Endodermal cell (in vitro differentiated cells): ENCODE measurements at regions not wholly inside any gene's neighbourhood (a gene's known extent, or its start where the extent isn't known, plus 50 kb on each side); places are given as distances from the start of the nearest gene placed in this dataset.

Source experiments
- DNase-seq: peaks from one replicate; pipeline ENCODE4 v3.0.0-alpha.2; 2017
- H3K27ac ChIP-seq: 2 replicates; pipeline ENCODE4 v1.5.1; 2013; ENCODE audit warnings: mild to moderate bottlenecking, low read depth, low read length, moderate library complexity
- H3K27me3 ChIP-seq: 2 replicates; pipeline ENCODE4 v1.6.1; 2013; ENCODE audit warnings: mild to moderate bottlenecking, low read length, moderate library complexity; ENCODE audit not compliant: insufficient read depth, control insufficient read depth, poor library complexity, severe bottlenecking
- H3K36me3 ChIP-seq: 2 replicates; pipeline ENCODE4 v1.7.0; 2013; ENCODE audit warnings: mild to moderate bottlenecking, low read length, moderate library complexity; ENCODE audit not compliant: control insufficient read depth, insufficient read depth
- H3K4me1 ChIP-seq: one replicate; pipeline ENCODE4 v1.7.0; 2013; ENCODE audit warnings: low read length; ENCODE audit not compliant: control insufficient read depth, insufficient read depth
- H3K4me3 ChIP-seq: 2 replicates; pipeline ENCODE4 v1.5.1; 2013; ENCODE audit warnings: mild to moderate bottlenecking, low read length, moderate library complexity
- H3K9ac ChIP-seq: 2 replicates; pipeline ENCODE4 v1.6.1; 2013; ENCODE audit warnings: mild to moderate bottlenecking, low read length, moderate library complexity; ENCODE audit not compliant: poor library complexity, severe bottlenecking; ENCODE audit errors: extremely low read depth
- H3K9me3 ChIP-seq: 2 replicates; pipeline ENCODE4 v1.6.1; 2013; ENCODE audit warnings: mild to moderate bottlenecking, low read length, moderate library complexity; ENCODE audit not compliant: control insufficient read depth
- H3K27ac Mint-ChIP-seq: 2 replicates; pipeline ENCODE4 v1.8.0; 2020; ENCODE audit warnings: mixed read lengths
- H3K27me3 Mint-ChIP-seq: 2 replicates; pipeline ENCODE4 v1.8.0; 2021; ENCODE audit warnings: mild to moderate bottlenecking, mixed read lengths; ENCODE audit not compliant: insufficient read depth
- H3K36me3 Mint-ChIP-seq: 2 replicates; pipeline ENCODE4 v1.8.0; 2020; ENCODE audit warnings: low read depth, mixed read lengths
- H3K4me1 Mint-ChIP-seq: 2 replicates; pipeline ENCODE4 v1.8.0; 2020; ENCODE audit warnings: mixed read lengths
- H3K4me3 Mint-ChIP-seq: 2 replicates; pipeline ENCODE4 v1.8.0; 2020; ENCODE audit warnings: mild to moderate bottlenecking, moderate library complexity, mixed read lengths
- H3K9me3 Mint-ChIP-seq: 2 replicates; pipeline ENCODE4 v1.8.0; 2020; ENCODE audit warnings: mild to moderate bottlenecking, mixed read lengths
- CTCF ChIP-seq: fragments of 200-600 bp; sonication (generic); conservative IDR thresholded peaks from 2 replicates; pipeline ENCODE4 v1.5.0; 2021; ENCODE audit warnings: antibody characterized with exemption, mild to moderate bottlenecking
- WGBS, 2 experiments: methylation state at CpG; one replicate each; pipeline versions ENCODE4 v1.1.5 to v1.1.7; 2013; ENCODE audit warnings: missing lambda C conversion rate in 2 of 2, mixed read lengths in 1 of 2; ENCODE audit not compliant: insufficient coverage in 1 of 2, insufficient read length in 1 of 2; 5-methylcytosine and 5-hydroxymethylcytosine counted together

- H3K27me3 Mint-ChIP-seq, result no peaks in the 10 kb centered on the region
- Histone ChIP-seq H3K27me3 (no peaks in the 10 kb centered on the region), H3K27ac (no peak overlapping the region), H3K36me3 (no peaks in the 10 kb centered on the region), H3K9ac (no peak overlapping the region), H3K4me1 (no peaks in the 10 kb centered on the region), H3K4me3 (no peak overlapping the region), H3K9me3 (no peaks in the 10 kb centered on the region)
- DNase-seq, result no peak
- no peaks in the 10 kb centered on the region for H3K4me1 Mint-ChIP-seq
- no peak overlapping the region for H3K4me3 Mint-ChIP-seq
- no peak overlapping the region for H3K27ac Mint-ChIP-seq
- no peak for TF ChIP-seq CTCF
- peaks cover 20% of the 10 kb centered on the region for H3K36me3 Mint-ChIP-seq
- 89% methylated on average over 1 of the region's 1 CpG; no CpG with 5 or more reads in 1 of the 2 experiments for WGBS, 2 experiments
- peaks cover 72% of the 10 kb centered on the region for H3K9me3 Mint-ChIP-seq
Observed at GRCh38 chrX:10085223-10085622, 71.6 kb upstream of the CLCN4 start.

GRCh38 chrX:10086676-10087075 is 70.1 kb upstream of the CLCN4 start:
- Mint-ChIP-seq H3K9me3 (peaks cover 65% of the 10 kb centered on the region), H3K27ac (no peak overlapping the region), H3K4me1 (no peaks in the 10 kb centered on the region), H3K4me3 (no peak overlapping the region), H3K36me3 (peaks cover 22% of the 10 kb centered on the region), H3K27me3 (no peaks in the 10 kb centered on the region)
- no peak for DNase-seq
- Histone ChIP-seq H3K27me3 (no peaks in the 10 kb centered on the region), H3K36me3 (peaks cover 6% of the 10 kb centered on the region), H3K4me1 (no peaks in the 10 kb centered on the region), H3K4me3 (no peak overlapping the region), H3K9me3 (no peaks in the 10 kb centered on the region), H3K27ac (no peak overlapping the region), H3K9ac (no peak overlapping the region)
- 94% methylated on average over 8 of the region's 8 CpGs; no CpG with 5 or more reads in 1 of the 2 experiments for WGBS, 2 experiments
- TF ChIP-seq CTCF, result no peak

GRCh38 chrX:10087391-10087790 is 69.4 kb upstream of the CLCN4 start:
- peaks cover 68% of the 10 kb centered on the region for H3K9me3 Mint-ChIP-seq
- no peak overlapping the region for H3K4me3 Mint-ChIP-seq
- no peaks in the 10 kb centered on the region for H3K27me3 ChIP-seq
- H3K9me3 ChIP-seq, result no peaks in the 10 kb centered on the region
- H3K4me3 ChIP-seq, result no peak overlapping the region
- H3K27ac Mint-ChIP-seq, result no peak overlapping the region
- no peak overlapping the region for H3K27ac ChIP-seq
- no peaks in the 10 kb centered on the region for H3K4me1 Mint-ChIP-seq
- DNase-seq, result no peak
- TF ChIP-seq CTCF, result no peak
- 94 to 95% methylated on average over 7 to 9 of the region's 9 CpGs for WGBS, 2 experiments
- no peak overlapping the region for H3K9ac ChIP-seq
- H3K36me3 ChIP-seq, result peaks cover 8% of the 10 kb centered on the region
- no peaks in the 10 kb centered on the region for H3K27me3 Mint-ChIP-seq
- H3K36me3 Mint-ChIP-seq, result peaks cover 27% of the 10 kb centered on the region
- no peaks in the 10 kb centered on the region for H3K4me1 ChIP-seq
